ENCODE measurements at regions not wholly inside any gene's neighbourhood (a gene's known extent, or its start where the extent isn't known, plus 50 kb on each side); places are given as distances from the start of the nearest gene placed in this dataset.
A peak's percentile ranks its signal among the peaks of the same experiment; 100 is the strongest.

GRCh38 chr3:117696851-117697407 is 987.4 kb downstream of the TUSC7 start:
- H3K9me3 ChIP-seq = no peaks in the 10 kb centered on the region
- DNase-seq = no peak
- no peaks in the 10 kb centered on the region for H3K36me3 ChIP-seq
- no peak overlapping the region for H3K4me3 ChIP-seq
- H3K27me3 ChIP-seq = no peaks in the 10 kb centered on the region

DNA sequence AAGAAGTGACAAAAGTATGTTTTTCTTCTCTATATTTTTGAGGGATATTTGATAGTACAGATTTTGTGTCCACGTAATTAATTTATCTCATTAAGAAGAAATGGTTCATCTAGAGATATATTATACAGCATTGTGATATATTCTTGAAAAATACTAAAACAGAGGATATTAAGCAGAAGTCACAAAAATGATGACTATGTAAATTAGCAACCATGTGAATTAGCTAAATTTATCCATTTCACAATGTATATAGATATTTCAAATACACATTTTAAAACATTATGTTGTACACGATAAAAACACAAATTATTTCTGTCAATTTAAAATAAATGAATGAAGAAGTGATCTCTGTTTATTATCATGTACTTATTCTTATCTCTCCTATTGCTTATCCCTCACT is 989.5 kb downstream of the TUSC7 start:
- Histone ChIP-seq H3K36me3 (no peaks in the 10 kb centered on the region), H3K27me3 (no peaks in the 10 kb centered on the region), H3K9me3 (no peaks in the 10 kb centered on the region), H3K4me3 (no peak overlapping the region)
- no peak for DNase-seq

DNA sequence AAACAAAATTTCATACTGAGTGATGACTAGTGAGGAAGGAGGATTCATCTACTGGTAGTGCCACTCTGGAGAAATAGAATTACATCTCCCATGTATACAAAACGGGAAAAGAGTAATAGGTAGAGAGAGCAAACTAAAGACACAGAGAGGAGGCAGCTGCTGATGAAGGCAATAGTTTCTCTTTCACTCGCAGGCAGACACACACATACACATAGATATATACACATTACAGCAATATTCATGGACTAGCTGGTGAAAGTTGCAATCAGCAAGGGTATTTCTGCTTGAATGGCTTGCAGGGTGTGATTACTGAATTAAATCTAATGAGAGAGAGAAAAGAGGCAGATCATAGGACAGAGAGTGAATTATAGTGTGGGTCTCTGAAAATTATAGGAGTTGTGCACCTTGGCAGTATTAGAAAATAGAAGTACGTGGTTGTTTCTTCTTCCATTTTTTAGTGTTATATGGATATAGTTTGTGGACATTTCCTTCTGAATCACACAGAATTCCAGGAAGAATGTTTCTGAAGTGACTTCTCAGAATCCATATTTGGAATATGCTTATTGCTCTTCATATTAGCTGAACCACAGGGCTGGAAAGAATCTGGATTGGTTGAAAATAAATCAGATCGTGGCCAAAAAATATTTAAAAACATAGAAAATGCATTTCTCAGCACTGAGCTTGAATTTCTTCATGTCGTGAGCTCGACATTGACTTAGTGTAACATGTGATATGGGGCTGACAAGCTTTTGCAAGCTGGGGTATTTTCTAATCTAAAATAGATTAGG is 991.2 kb downstream of the TUSC7 start:
- Histone ChIP-seq H3K36me3 (no peaks in the 10 kb centered on the region), H3K9me3 (no peaks in the 10 kb centered on the region), H3K4me3 (peak overlapping the region; percentile 14), H3K27me3 (no peaks in the 10 kb centered on the region)
- no peak for DNase-seq

- H3K9me3 ChIP-seq = 0 out of 2 replicates have a peak, but pooled peaks cover 13% of the 10 kb centered on the region
- H3K4me3 ChIP-seq = no peak overlapping the region
- H3K27me3 ChIP-seq = no peaks in the 10 kb centered on the region
- DNase-seq = no peak
- H3K36me3 ChIP-seq = peaks cover 3% of the 10 kb centered on the region; the same call in 1 of the 2 replicates
Observed at GRCh38 chr3:117705011-117705410, 995.4 kb downstream of the TUSC7 start.

DNA sequence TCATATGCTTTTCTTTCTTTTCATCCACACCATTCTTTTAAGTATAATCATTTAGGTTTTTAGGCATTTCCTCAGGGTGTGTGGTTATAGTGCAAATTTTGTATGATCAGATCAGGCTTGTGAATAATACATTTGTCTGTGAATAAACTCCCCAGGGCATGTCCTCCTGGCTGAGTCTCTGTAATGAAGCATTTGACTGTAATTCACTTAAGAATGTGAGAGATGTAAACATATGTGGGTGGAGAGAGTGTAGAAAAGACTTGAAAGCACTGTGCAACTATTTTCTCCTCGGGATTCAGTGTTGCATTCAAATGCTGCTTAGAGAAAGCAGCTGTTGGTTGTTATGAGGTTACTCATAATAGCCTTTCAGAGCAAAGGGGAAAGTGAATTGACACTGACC is 996.5 kb downstream of the TUSC7 start:
- Histone ChIP-seq H3K36me3 (peaks cover 3% of the 10 kb centered on the region; the same call in 1 of the 2 replicates), H3K27me3 (no peaks in the 10 kb centered on the region), H3K4me3 (0 out of 2 replicates have a peak overlapping the region, but pooled peaks have one; percentile 4), H3K9me3 (0 out of 2 replicates have a peak, but pooled peaks cover 13% of the 10 kb centered on the region)
- peak; percentile 83 for DNase-seq

DNA sequence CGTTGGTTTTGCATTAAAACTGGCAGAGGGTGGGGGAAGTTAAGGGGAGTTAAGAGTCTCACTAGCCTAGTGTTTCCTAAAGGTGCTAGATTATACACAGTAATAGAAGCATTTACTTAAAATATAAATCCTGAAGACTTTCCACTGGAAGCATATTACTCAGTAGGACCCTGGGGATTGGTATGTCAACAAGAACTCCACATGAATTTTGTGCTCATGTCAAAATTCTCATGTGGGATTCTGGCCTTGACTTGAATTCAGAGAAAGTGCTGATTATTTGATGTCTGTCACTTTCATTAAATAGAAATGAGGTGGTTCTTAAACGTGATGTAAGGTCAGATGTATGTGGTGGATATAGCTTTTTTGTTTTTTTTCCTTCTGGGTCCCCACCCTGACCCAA is 997.2 kb downstream of the TUSC7 start:
- H3K27me3 ChIP-seq = no peaks in the 10 kb centered on the region

DNA sequence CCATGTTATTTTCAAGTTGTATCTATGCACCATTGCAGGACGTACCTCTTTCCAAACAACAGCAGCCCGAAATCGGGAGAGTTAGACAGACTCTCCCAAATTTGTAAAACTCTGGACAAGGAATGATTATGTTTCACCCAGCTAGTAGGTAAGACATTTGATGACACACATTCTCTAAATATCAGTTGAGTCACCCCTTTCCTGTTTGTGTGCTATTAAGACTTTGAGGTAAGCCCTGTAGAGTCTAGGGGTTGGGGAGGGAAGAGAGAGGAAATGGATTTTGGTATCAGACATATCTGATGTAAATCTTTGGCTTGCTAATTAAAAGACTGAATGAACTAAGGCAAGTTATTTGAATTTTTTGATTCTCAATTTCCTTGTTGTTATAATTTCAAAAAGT is 999.0 kb downstream of the TUSC7 start:
- DNase-seq = no peak
- Histone ChIP-seq H3K4me3 (no peak overlapping the region), H3K27me3 (no peaks in the 10 kb centered on the region)

More for the DNA sequence above, 997.2 kb downstream of the TUSC7 start:
- H3K9me3 ChIP-seq = 0 out of 2 replicates have a peak, but pooled peaks cover 13% of the 10 kb centered on the region
- no peak overlapping the region for H3K4me3 ChIP-seq
- DNase-seq = no peak
- H3K36me3 ChIP-seq = peaks cover 3% of the 10 kb centered on the region; the same call in 1 of the 2 replicates

GRCh38 chr3:117709108-117709507 is 999.5 kb downstream of the TUSC7 start:
- Histone ChIP-seq H3K9me3 (0 out of 2 replicates have a peak, but pooled peaks cover 13% of the 10 kb centered on the region), H3K36me3 (peaks cover 3% of the 10 kb centered on the region; the same call in 1 of the 2 replicates), H3K27me3 (no peaks in the 10 kb centered on the region), H3K4me3 (no peak overlapping the region)
- no peak for DNase-seq

More for the DNA sequence above, 999.0 kb downstream of the TUSC7 start:
- 0 out of 2 replicates have a peak, but pooled peaks cover 13% of the 10 kb centered on the region for H3K9me3 ChIP-seq
- H3K36me3 ChIP-seq = peaks cover 3% of the 10 kb centered on the region; the same call in 1 of the 2 replicates

GRCh38 chr3:117710501-117710900 is 1000.9 kb downstream of the TUSC7 start:
- Histone ChIP-seq H3K27me3 (no peaks in the 10 kb centered on the region), H3K36me3 (peaks cover 3% of the 10 kb centered on the region; the same call in 1 of the 2 replicates), H3K4me3 (no peak overlapping the region), H3K9me3 (0 out of 2 replicates have a peak, but pooled peaks cover 13% of the 10 kb centered on the region)
- DNase-seq = no peak

GRCh38 chr3:117719316-117719926 is 1009.8 kb downstream of the TUSC7 start:
- Histone ChIP-seq H3K4me3 (no peak overlapping the region), H3K36me3 (no peaks in the 10 kb centered on the region), H3K9me3 (no peaks in the 10 kb centered on the region), H3K27me3 (no peaks in the 10 kb centered on the region)
- DNase-seq = peak; percentile 5

- no peaks in the 10 kb centered on the region for H3K36me3 ChIP-seq
- no peaks in the 10 kb centered on the region for H3K9me3 ChIP-seq
- no peak for DNase-seq
- no peaks in the 10 kb centered on the region for H3K27me3 ChIP-seq
- H3K4me3 ChIP-seq = no peak overlapping the region
Observed at GRCh38 chr3:117721866-117722265, 1012.3 kb downstream of the TUSC7 start.

GRCh38 chr3:117722856-117723255 is 1013.3 kb downstream of the TUSC7 start:
- Histone ChIP-seq H3K9me3 (no peaks in the 10 kb centered on the region), H3K36me3 (no peaks in the 10 kb centered on the region), H3K27me3 (no peaks in the 10 kb centered on the region), H3K4me3 (no peak overlapping the region)
- no peak for DNase-seq

- DNase-seq = no peak
- Histone ChIP-seq H3K36me3 (no peaks in the 10 kb centered on the region), H3K27me3 (no peaks in the 10 kb centered on the region), H3K9me3 (no peaks in the 10 kb centered on the region; the same call in 1 of the 2 replicates), H3K4me3 (no peak overlapping the region)
Observed at GRCh38 chr3:117723825-117724224, 1014.2 kb downstream of the TUSC7 start.

- no peak for DNase-seq
- no peaks in the 10 kb centered on the region for H3K27me3 ChIP-seq
- H3K36me3 ChIP-seq = no peaks in the 10 kb centered on the region
- no peak overlapping the region for H3K4me3 ChIP-seq
- H3K9me3 ChIP-seq = no peaks in the 10 kb centered on the region; the same call in 1 of the 2 replicates
Observed at GRCh38 chr3:117725314-117725713, 1015.7 kb downstream of the TUSC7 start.

- Histone ChIP-seq H3K4me3 (no peak overlapping the region), H3K36me3 (no peaks in the 10 kb centered on the region), H3K27me3 (no peaks in the 10 kb centered on the region), H3K9me3 (no peaks in the 10 kb centered on the region; the same call in 1 of the 2 replicates)
- DNase-seq = no peak
Observed at GRCh38 chr3:117726776-117727175, 1017.2 kb downstream of the TUSC7 start.

- DNase-seq = peak; percentile 5
Observed at GRCh38 chr3:117728226-117728625, 1018.6 kb downstream of the TUSC7 start.

GRCh38 chr3:117734496-117734895 is 1024.9 kb downstream of the TUSC7 start:
- no peaks in the 10 kb centered on the region for H3K27me3 ChIP-seq
- H3K9me3 ChIP-seq = no peaks in the 10 kb centered on the region
- peak; percentile 18 for DNase-seq
- H3K36me3 ChIP-seq = no peaks in the 10 kb centered on the region
- no peak overlapping the region for H3K4me3 ChIP-seq

More at GRCh38 chr3:117728226-117728625, 1018.6 kb downstream of the TUSC7 start:
- Histone ChIP-seq H3K4me3 (no peak overlapping the region), H3K9me3 (no peaks in the 10 kb centered on the region; the same call in 1 of the 2 replicates), H3K36me3 (no peaks in the 10 kb centered on the region), H3K27me3 (no peaks in the 10 kb centered on the region)

Measured in MG63 (cell line).